Karpas-422 (cell line): ENCODE measurements at regions not wholly inside any gene's neighbourhood (a gene's known extent, or its start where the extent isn't known, plus 50 kb on each side); places are given as distances from the start of the nearest gene placed in this dataset. TPM values are rescaled to one million over a fixed set of nuclear protein-coding genes. Genes with fewer than 3 reads are reported as not detected.
A peak's percentile ranks its signal among the peaks of the same experiment; 100 is the strongest.
"Not testable (repeated sequence)": the region's sequence is repeated elsewhere in the genome, so short reads cannot be mapped to it uniquely, and the experiment has no call there.

Experiments
- DNase-seq: peaks from one replicate; pipeline ENCODE4 v3.0.0-alpha.2; 2015
- H2AFZ ChIP-seq: fragments of 200-600 bp; sonication (generic); 2 replicates; pipeline ENCODE4 v1.6.1; 2014; ENCODE audit warnings: antibody characterized with exemption, low read length, mixed read lengths
- H3K27ac ChIP-seq: fragments of 200-600 bp; sonication (generic); 2 replicates; pipeline ENCODE4 v1.5.1; 2014; ENCODE audit warnings: mild to moderate bottlenecking, low read length, moderate library complexity
- H3K27me3 ChIP-seq: fragments of 200-600 bp; sonication (generic); 2 replicates; pipeline ENCODE4 v1.6.1; 2014; ENCODE audit warnings: low read length, mixed read lengths
- H3K36me3 ChIP-seq: fragments of 200-600 bp; sonication (generic); 2 replicates; pipeline ENCODE4 v1.6.1; 2014; ENCODE audit warnings: low read length, mixed read lengths; ENCODE audit not compliant: insufficient read depth
- H3K4me1 ChIP-seq: fragments of 200-600 bp; sonication (generic); 2 replicates; pipeline ENCODE4 v1.6.1; 2014; ENCODE audit warnings: mild to moderate bottlenecking, low read length, mixed read lengths
- H3K4me2 ChIP-seq: fragments of 200-600 bp; sonication (generic); 2 replicates; pipeline ENCODE4 v1.6.1; 2014; ENCODE audit warnings: low read length, low read depth, mild to moderate bottlenecking; ENCODE audit not compliant: poor library complexity, severe bottlenecking
- H3K4me3 ChIP-seq: fragments of 200-600 bp; sonication (generic); 2 replicates; pipeline ENCODE4 v1.5.1; 2014; ENCODE audit warnings: mild to moderate bottlenecking, antibody characterized with exemption, low read length, mixed read lengths
- H3K79me2 ChIP-seq: fragments of 200-600 bp; sonication (generic); 2 replicates; pipeline ENCODE4 v1.6.1; 2014; ENCODE audit warnings: mild to moderate bottlenecking, low read length, mixed read lengths
- H3K9ac ChIP-seq: fragments of 200-600 bp; sonication (generic); 2 replicates; pipeline ENCODE4 v1.6.0; 2014; ENCODE audit warnings: low read length
- H3K9me2 ChIP-seq: fragments of 200-600 bp; sonication (generic), shearing (Covaris generic); replicated peaks from 2 replicates; pipeline ENCODE4 v1.6.0; 2014; ENCODE audit warnings: mild to moderate bottlenecking, low read length, moderate library complexity; ENCODE audit not compliant: insufficient read depth
- H3K9me3 ChIP-seq: fragments of 300-700, 200-600 bp; sonication (generic); 2 replicates; pipeline ENCODE4 v1.6.1; 2014; ENCODE audit warnings: low read length, mixed read lengths
- H4K20me1 ChIP-seq: fragments of 200-600 bp; sonication (generic); 2 replicates; pipeline ENCODE4 v1.6.1; 2014; ENCODE audit warnings: mild to moderate bottlenecking, antibody characterized with exemption, low read length, low read depth; ENCODE audit not compliant: insufficient read depth
- small RNA-seq: library from RNA; depleted of rRNA; stranded (forward); fragments of <200 nt; gene quantifications from one replicate; pipeline ENCODE3, GENCODE V24; 2014

- no peaks in the 10 kb centered on the region for H3K4me1 ChIP-seq
- no peak overlapping the region for H2AFZ ChIP-seq
- DNase-seq = peak; percentile 83
- no peaks in the 10 kb centered on the region for H4K20me1 ChIP-seq
- no peaks in the 10 kb centered on the region for H3K79me2 ChIP-seq
- H3K4me3 ChIP-seq = no peak overlapping the region
- H3K9me3 ChIP-seq = no peaks in the 10 kb centered on the region
- H3K9ac ChIP-seq = no peak overlapping the region
- H3K27me3 ChIP-seq = no peaks in the 10 kb centered on the region
- no peak overlapping the region for H3K4me2 ChIP-seq
- no peaks in the 10 kb centered on the region for H3K9me2 ChIP-seq
- no peak overlapping the region for H3K27ac ChIP-seq
- H3K36me3 ChIP-seq = no peaks in the 10 kb centered on the region
Measured at GRCh38 chrX:106481341-106481740, 130.4 kb upstream of the RADX start.

GRCh38 chrX:106484233-106484632, 127.5 kb upstream of the RADX start:
- H2AFZ ChIP-seq = peak overlapping the region; percentile 23; the same call in 1 of the 2 replicates
- H3K4me3 ChIP-seq = peak overlapping the region; percentile 11; the same call in 1 of the 2 replicates

GRCh38 chrX:106493210-106493816, 118.5 kb upstream of the RADX start:
- H3K4me1 ChIP-seq, H3K9me2 ChIP-seq, DNase-seq, H3K27ac ChIP-seq, H2AFZ ChIP-seq, H3K4me2 ChIP-seq, H3K36me3 ChIP-seq, H3K4me3 ChIP-seq, H3K9me3 ChIP-seq, H3K79me2 ChIP-seq, H4K20me1 ChIP-seq, H3K27me3 ChIP-seq, H3K9ac ChIP-seq: not testable (repeated sequence)

More at GRCh38 chrX:106484233-106484632, 127.5 kb upstream of the RADX start:
- Histone ChIP-seq H3K79me2 (no peaks in the 10 kb centered on the region), H4K20me1 (no peaks in the 10 kb centered on the region), H3K27ac (no peak overlapping the region), H3K4me1 (no peaks in the 10 kb centered on the region), H3K9me3 (no peaks in the 10 kb centered on the region), H3K36me3 (no peaks in the 10 kb centered on the region), H3K4me2 (peak overlapping the region; percentile 35), H3K27me3 (no peaks in the 10 kb centered on the region), H3K9ac (no peak overlapping the region), H3K9me2 (no peaks in the 10 kb centered on the region)
- DNase-seq = peak; percentile 38

- no peaks in the 10 kb centered on the region for H4K20me1 ChIP-seq
- H3K9me2 ChIP-seq = no peaks in the 10 kb centered on the region
- H3K4me1 ChIP-seq = no peaks in the 10 kb centered on the region
- H2AFZ ChIP-seq = no peak overlapping the region
- no peaks in the 10 kb centered on the region for H3K9me3 ChIP-seq
- no peak overlapping the region for H3K9ac ChIP-seq
- H3K27ac ChIP-seq = no peak overlapping the region
- no peak overlapping the region for H3K4me2 ChIP-seq
- no peak for DNase-seq
- H3K27me3 ChIP-seq = no peaks in the 10 kb centered on the region
- H3K36me3 ChIP-seq = no peaks in the 10 kb centered on the region
- H3K4me3 ChIP-seq = no peak overlapping the region
- H3K79me2 ChIP-seq = no peaks in the 10 kb centered on the region
Measured at GRCh38 chrX:106499473-106499872, 112.3 kb upstream of the RADX start.

- no peaks in the 10 kb centered on the region for H3K9me3 ChIP-seq
- DNase-seq = no peak
- no peaks in the 10 kb centered on the region for H4K20me1 ChIP-seq
- H3K4me2 ChIP-seq = no peak overlapping the region
- H3K79me2 ChIP-seq = no peaks in the 10 kb centered on the region
- H3K27me3 ChIP-seq = no peaks in the 10 kb centered on the region
- H3K4me3 ChIP-seq = no peak overlapping the region
- no peaks in the 10 kb centered on the region for H3K36me3 ChIP-seq
- no peak overlapping the region for H3K27ac ChIP-seq
- H3K4me1 ChIP-seq = no peaks in the 10 kb centered on the region
- H3K9ac ChIP-seq = no peak overlapping the region
- no peak overlapping the region for H2AFZ ChIP-seq
- H3K9me2 ChIP-seq = no peaks in the 10 kb centered on the region
Measured at GRCh38 chrX:106510713-106511403, 100.9 kb upstream of the RADX start.

Small RNA genes lying in the stretch of these regions (small RNA-seq; reads per million reads assigned to genes)
- gene AL133271.1 (not detected), gene RF00019 (not detected)
